ENCODE measurements at regions not wholly inside any gene's neighbourhood (a gene's known extent, or its start where the extent isn't known, plus 50 kb on each side); places are given as distances from the start of the nearest gene placed in this dataset.

GRCh38 chr1:213499444-213499843 lies 448.4 kb downstream of the RPS6KC1 start:
- DNase-seq (ENCODE audit: low read depth, low spot score) (no peak), FAIRE-seq (no peak)
- Histone ChIP-seq H3K4me1 (ENCODE audit: control insufficient read depth, extremely low read depth, insufficient read depth, low read length) (no peaks in the 10 kb centered on the region), H3K9me1 (ENCODE audit: control insufficient read depth, extremely low read depth, insufficient read depth, low read length) (no peaks in the 10 kb centered on the region), H3K79me2 (ENCODE audit: control insufficient read depth, insufficient read depth, low read length) (no peaks in the 10 kb centered on the region), H3K4me3 (ENCODE audit: control insufficient read depth in 2 of 3, extremely low read depth in 1 of 3, insufficient read depth in 2 of 3, low read depth in 1 of 3, low read length in 3 of 3) (no peak overlapping the region), H3K27me3 (ENCODE audit: control insufficient read depth, extremely low read depth, insufficient read depth, low read length) (no peaks in the 10 kb centered on the region), H3K9ac (ENCODE audit: control insufficient read depth, extremely low read depth, insufficient read depth, low read length) (no peak overlapping the region), H3K27ac (ENCODE audit: control insufficient read depth, insufficient read depth, low read length) (no peak overlapping the region), H2AFZ (ENCODE audit: control insufficient read depth, low read length) (no peak overlapping the region), H4K20me1 (ENCODE audit: control insufficient read depth, extremely low read depth, insufficient read depth, low read length) (no peaks in the 10 kb centered on the region), H3K4me2 (ENCODE audit: control insufficient read depth, extremely low read depth, insufficient read depth, low read depth, low read length) (no peak overlapping the region), H3K36me3 (ENCODE audit: control insufficient read depth in 2 of 2, extremely low read depth in 1 of 2, insufficient read depth in 2 of 2, low read length in 2 of 2) (no peaks in the 10 kb centered on the region), H3K9me3 (ENCODE audit: control insufficient read depth, low read depth, low read length) (no peaks in the 10 kb centered on the region)
- no peak for TF ChIP-seq CTCF (optimal IDR thresholded peaks at IDR 0.05 in 1 of 3, IDR thresholded peaks at IDR 0.05 in 1 of 3, conservative IDR thresholded peaks at IDR 0.05 in 1 of 3; ENCODE audit: extremely low read depth in 1 of 3, insufficient read depth in 2 of 3, low read length in 3 of 3)
- TF ChIP-seq EZH2 (IDR thresholded peaks at IDR 0.05; ENCODE audit: low read length), result no peak
- dilution Hi-C loops (cut with MboI; ENCODE audit: extremely low pct_ligation_motif_present, low sequenced_read_pairs), result no loop called here

DNA sequence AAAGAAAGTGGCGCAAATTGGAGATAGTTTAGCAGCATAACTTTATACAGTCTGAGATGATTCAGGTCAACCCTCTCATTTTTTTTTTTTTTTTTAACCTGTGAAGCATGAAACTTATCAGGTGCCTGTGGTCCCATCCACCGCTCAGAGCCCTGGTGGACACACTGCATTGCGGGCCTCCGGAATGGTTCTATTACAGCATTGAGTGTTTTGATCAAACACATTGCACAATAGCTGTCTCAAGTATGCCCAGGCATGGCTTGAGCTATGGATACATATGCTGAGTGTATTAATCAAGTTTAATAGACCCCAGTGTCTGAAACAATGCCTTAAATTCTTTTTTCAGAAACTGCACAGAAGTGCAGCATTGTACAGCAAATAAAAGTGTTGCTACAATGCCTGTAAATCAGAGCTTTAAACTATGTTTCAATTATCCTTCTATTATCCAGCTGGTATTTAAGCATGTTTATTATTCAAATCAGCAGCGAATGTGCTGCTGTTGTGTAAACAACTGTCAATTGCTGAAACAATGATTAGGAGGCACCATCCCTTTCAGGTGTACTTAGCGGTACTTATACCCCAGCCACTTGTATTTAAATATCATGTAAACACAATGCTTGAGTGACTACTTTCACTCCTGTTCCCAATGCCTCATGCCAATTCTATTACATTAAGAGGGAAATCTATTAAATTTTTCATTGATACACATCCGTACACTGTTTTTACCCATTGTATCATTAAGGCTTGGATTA lies 456.6 kb downstream of the RPS6KC1 start:
- no peaks in the 10 kb centered on the region for H3K4me1 ChIP-seq (ENCODE audit: control insufficient read depth, extremely low read depth, insufficient read depth, low read length)
- H3K9ac ChIP-seq (ENCODE audit: control insufficient read depth, extremely low read depth, insufficient read depth, low read length), result no peak overlapping the region
- no peak for FAIRE-seq
- no peak for TF ChIP-seq CTCF (optimal IDR thresholded peaks at IDR 0.05 in 1 of 3, IDR thresholded peaks at IDR 0.05 in 1 of 3, conservative IDR thresholded peaks at IDR 0.05 in 1 of 3; ENCODE audit: extremely low read depth in 1 of 3, insufficient read depth in 2 of 3, low read length in 3 of 3)
- no peak for TF ChIP-seq EZH2 (IDR thresholded peaks at IDR 0.05; ENCODE audit: low read length)
- H3K27me3 ChIP-seq (ENCODE audit: control insufficient read depth, extremely low read depth, insufficient read depth, low read length), result no peaks in the 10 kb centered on the region
- dilution Hi-C loops (cut with MboI; ENCODE audit: extremely low pct_ligation_motif_present, low sequenced_read_pairs), result no loop called here
- no peak overlapping the region for H3K4me2 ChIP-seq (ENCODE audit: control insufficient read depth, extremely low read depth, insufficient read depth, low read depth, low read length)
- no peaks in the 10 kb centered on the region for H4K20me1 ChIP-seq (ENCODE audit: control insufficient read depth, extremely low read depth, insufficient read depth, low read length)
- no peak overlapping the region for H2AFZ ChIP-seq (ENCODE audit: control insufficient read depth, low read length)
- DNase-seq (ENCODE audit: low read depth, low spot score), result no peak
- no peak overlapping the region for H3K4me3 ChIP-seq (ENCODE audit: control insufficient read depth in 2 of 3, extremely low read depth in 1 of 3, insufficient read depth in 2 of 3, low read depth in 1 of 3, low read length in 3 of 3)
- no peaks in the 10 kb centered on the region for H3K9me3 ChIP-seq (ENCODE audit: control insufficient read depth, low read depth, low read length)
- no peak overlapping the region for H3K27ac ChIP-seq (ENCODE audit: control insufficient read depth, insufficient read depth, low read length)
- no peaks in the 10 kb centered on the region for H3K79me2 ChIP-seq (ENCODE audit: control insufficient read depth, insufficient read depth, low read length)
- no peaks in the 10 kb centered on the region for H3K9me1 ChIP-seq (ENCODE audit: control insufficient read depth, extremely low read depth, insufficient read depth, low read length)
- no peaks in the 10 kb centered on the region for H3K36me3 ChIP-seq (ENCODE audit: control insufficient read depth in 2 of 2, extremely low read depth in 1 of 2, insufficient read depth in 2 of 2, low read length in 2 of 2)
